ENCODE measurements at regions not wholly inside any gene's neighbourhood (a gene's known extent, or its start where the extent isn't known, plus 50 kb on each side); places are given as distances from the start of the nearest gene placed in this dataset.

GRCh38 chr2:2892892-2893291 is 484.7 kb downstream of the EIPR1 start:
- Histone ChIP-seq H3K79me2 (no peaks in the 10 kb centered on the region), H3K9me2 (replicated peaks; ENCODE audit: insufficient read depth) (no peaks in the 10 kb centered on the region), H2AFZ (no peak overlapping the region), H3K27ac (no peak overlapping the region), H3K4me3 (no peak overlapping the region), H3K4me2 (no peak overlapping the region), H3K9me3 (ENCODE audit: low read depth) (no peaks in the 10 kb centered on the region), H4K20me1 (ENCODE audit: insufficient read depth, poor library complexity, severe bottlenecking) (no peaks in the 10 kb centered on the region), H3K36me3 (replicated peaks; ENCODE audit: insufficient read depth, low read depth) (no peaks in the 10 kb centered on the region), H3K4me1 (ENCODE audit: insufficient read depth) (no peaks in the 10 kb centered on the region), H3K27me3 (no peaks in the 10 kb centered on the region)
- no peak for DNase-seq (ENCODE audit: low spot score)
- TF ChIP-seq EZH2phosphoT487 (IDR thresholded peaks at IDR 0.05; ENCODE audit: low read depth, severe bottlenecking, unreplicated experiment) (no peak), EZH2 (IDR thresholded peaks at IDR 0.05; ENCODE audit: borderline replicate concordance) (no peak)
- TF ChIP-seq, protein P1, sequence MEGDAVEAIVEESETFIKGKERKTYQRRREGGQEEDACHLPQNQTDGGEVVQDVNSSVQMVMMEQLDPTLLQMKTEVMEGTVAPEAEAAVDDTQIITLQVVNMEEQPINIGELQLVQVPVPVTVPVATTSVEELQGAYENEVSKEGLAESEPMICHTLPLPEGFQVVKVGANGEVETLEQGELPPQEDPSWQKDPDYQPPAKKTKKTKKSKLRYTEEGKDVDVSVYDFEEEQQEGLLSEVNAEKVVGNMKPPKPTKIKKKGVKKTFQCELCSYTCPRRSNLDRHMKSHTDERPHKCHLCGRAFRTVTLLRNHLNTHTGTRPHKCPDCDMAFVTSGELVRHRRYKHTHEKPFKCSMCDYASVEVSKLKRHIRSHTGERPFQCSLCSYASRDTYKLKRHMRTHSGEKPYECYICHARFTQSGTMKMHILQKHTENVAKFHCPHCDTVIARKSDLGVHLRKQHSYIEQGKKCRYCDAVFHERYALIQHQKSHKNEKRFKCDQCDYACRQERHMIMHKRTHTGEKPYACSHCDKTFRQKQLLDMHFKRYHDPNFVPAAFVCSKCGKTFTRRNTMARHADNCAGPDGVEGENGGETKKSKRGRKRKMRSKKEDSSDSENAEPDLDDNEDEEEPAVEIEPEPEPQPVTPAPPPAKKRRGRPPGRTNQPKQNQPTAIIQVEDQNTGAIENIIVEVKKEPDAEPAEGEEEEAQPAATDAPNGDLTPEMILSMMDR (IDR thresholded peaks at IDR 0.05; ENCODE audit: poor library complexity) = no peak
- WGBS (ENCODE audit: low lambda C conversion rate, missing lambda C conversion rate) = 90% methylated on average over 7 of the region's 7 CpGs

- Histone ChIP-seq H3K27me3 (no peaks in the 10 kb centered on the region), H3K9me3 (ENCODE audit: low read depth) (no peaks in the 10 kb centered on the region), H4K20me1 (ENCODE audit: insufficient read depth, poor library complexity, severe bottlenecking) (no peaks in the 10 kb centered on the region), H3K9me2 (replicated peaks; ENCODE audit: insufficient read depth) (no peaks in the 10 kb centered on the region), H3K79me2 (no peaks in the 10 kb centered on the region), H3K4me1 (ENCODE audit: insufficient read depth) (no peaks in the 10 kb centered on the region), H3K36me3 (replicated peaks; ENCODE audit: insufficient read depth, low read depth) (no peaks in the 10 kb centered on the region), H3K4me3 (no peak overlapping the region), H3K27ac (no peak overlapping the region), H3K4me2 (no peak overlapping the region), H2AFZ (no peak overlapping the region)
- WGBS (ENCODE audit: low lambda C conversion rate, missing lambda C conversion rate) = 88% methylated on average over 10 of the region's 10 CpGs
- DNase-seq (ENCODE audit: low spot score) = no peak
- TF ChIP-seq EZH2phosphoT487 (IDR thresholded peaks at IDR 0.05; ENCODE audit: low read depth, severe bottlenecking, unreplicated experiment) = no peak
- TF ChIP-seq, protein P1 (IDR thresholded peaks at IDR 0.05; ENCODE audit: poor library complexity) = no peak
- no peak for TF ChIP-seq EZH2 (IDR thresholded peaks at IDR 0.05; ENCODE audit: borderline replicate concordance)
Measured at GRCh38 chr2:2892378-2892777, 485.2 kb downstream of the EIPR1 start.

DNA sequence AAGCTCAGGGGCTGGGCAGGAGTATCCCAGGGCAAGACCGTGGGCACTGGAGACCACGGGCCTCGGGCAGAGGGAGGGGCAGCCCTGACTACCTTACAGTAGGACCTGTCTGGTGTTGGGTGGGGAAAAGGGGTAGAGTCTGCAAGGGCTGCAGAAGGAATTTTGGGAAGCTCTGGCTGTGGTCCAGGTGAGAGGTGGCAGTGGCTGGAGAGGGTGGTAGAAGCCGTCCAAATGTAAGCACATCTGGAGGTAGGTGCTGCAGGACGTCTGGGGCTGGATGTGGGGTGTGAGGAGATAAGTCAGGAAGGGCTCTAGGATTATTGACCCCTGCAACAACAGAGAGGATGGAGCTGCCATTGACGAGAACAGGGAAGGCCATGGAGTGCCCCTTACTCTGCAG is 486.7 kb downstream of the EIPR1 start:
- 81% methylated on average over 6 of the region's 6 CpGs for WGBS (ENCODE audit: low lambda C conversion rate, missing lambda C conversion rate)
- no peaks in the 10 kb centered on the region for H3K36me3 ChIP-seq (replicated peaks; ENCODE audit: insufficient read depth, low read depth)
- no peaks in the 10 kb centered on the region for H4K20me1 ChIP-seq (ENCODE audit: insufficient read depth, poor library complexity, severe bottlenecking)
- no peaks in the 10 kb centered on the region for H3K4me1 ChIP-seq (ENCODE audit: insufficient read depth)
- H3K4me3 ChIP-seq = no peak overlapping the region
- no peak overlapping the region for H3K4me2 ChIP-seq
- no peaks in the 10 kb centered on the region for H3K27me3 ChIP-seq
- TF ChIP-seq EZH2 (IDR thresholded peaks at IDR 0.05; ENCODE audit: borderline replicate concordance) = no peak
- TF ChIP-seq, protein P1 (IDR thresholded peaks at IDR 0.05; ENCODE audit: poor library complexity) = no peak
- TF ChIP-seq EZH2phosphoT487 (IDR thresholded peaks at IDR 0.05; ENCODE audit: low read depth, severe bottlenecking, unreplicated experiment) = no peak
- DNase-seq (ENCODE audit: low spot score) = no peak
- no peaks in the 10 kb centered on the region for H3K9me3 ChIP-seq (ENCODE audit: low read depth)
- no peak overlapping the region for H3K27ac ChIP-seq
- no peaks in the 10 kb centered on the region for H3K79me2 ChIP-seq
- H2AFZ ChIP-seq = no peak overlapping the region
- H3K9me2 ChIP-seq (replicated peaks; ENCODE audit: insufficient read depth) = no peaks in the 10 kb centered on the region

DNA sequence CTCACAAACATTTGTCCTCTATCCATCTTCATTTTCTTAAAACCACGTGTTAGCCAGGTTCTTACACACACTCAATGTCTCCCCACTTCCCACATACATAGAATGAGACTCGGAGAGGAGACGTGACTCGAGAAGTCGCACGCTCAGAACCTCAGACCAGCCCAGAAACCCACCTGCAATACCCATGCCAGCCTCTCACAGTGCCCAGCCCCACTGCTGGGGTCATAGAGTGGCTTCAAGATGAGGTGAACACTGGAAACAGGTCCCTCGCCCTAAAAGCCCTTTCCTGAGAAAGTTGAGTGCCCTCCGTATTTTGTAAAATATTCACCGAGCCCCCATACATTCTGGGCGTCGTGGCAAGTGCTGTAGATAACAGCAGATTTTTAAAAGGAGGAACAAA is 487.4 kb downstream of the EIPR1 start:
- WGBS (ENCODE audit: low lambda C conversion rate, missing lambda C conversion rate) = 90% methylated on average over 11 of the region's 11 CpGs
- no peaks in the 10 kb centered on the region for H3K79me2 ChIP-seq

More for the DNA sequence above, 487.4 kb downstream of the EIPR1 start:
- Histone ChIP-seq H3K36me3 (replicated peaks; ENCODE audit: insufficient read depth, low read depth) (no peaks in the 10 kb centered on the region), H3K9me3 (ENCODE audit: low read depth) (no peaks in the 10 kb centered on the region), H3K4me2 (no peak overlapping the region), H2AFZ (no peak overlapping the region), H3K9me2 (replicated peaks; ENCODE audit: insufficient read depth) (no peaks in the 10 kb centered on the region), H3K27ac (no peak overlapping the region), H3K4me1 (ENCODE audit: insufficient read depth) (no peaks in the 10 kb centered on the region), H3K4me3 (no peak overlapping the region), H3K27me3 (no peaks in the 10 kb centered on the region), H4K20me1 (ENCODE audit: insufficient read depth, poor library complexity, severe bottlenecking) (no peaks in the 10 kb centered on the region)
- no peak for TF ChIP-seq EZH2phosphoT487 (IDR thresholded peaks at IDR 0.05; ENCODE audit: low read depth, severe bottlenecking, unreplicated experiment)
- TF ChIP-seq EZH2 (IDR thresholded peaks at IDR 0.05; ENCODE audit: borderline replicate concordance) = no peak
- TF ChIP-seq, protein P1 (IDR thresholded peaks at IDR 0.05; ENCODE audit: poor library complexity) = no peak
- DNase-seq (ENCODE audit: low spot score) = no peak
